ENCODE measurements at regions not wholly inside any gene's neighbourhood (a gene's known extent, or its start where the extent isn't known, plus 50 kb on each side); places are given as distances from the start of the nearest gene placed in this dataset.

- in situ Hi-C loops (cut with MboI; ENCODE audit: low sequenced_read_pairs in 4 of 4) = loop anchor here in 2 of 4 donors (25.0 kb wide), 1 partner anchor 437 kb away; no protein-coding TSS in a partner anchor
- intact Hi-C loops (cut with DNase I; ENCODE audit: low total_unique reads) = loop anchor here (10.0 kb wide), 1 partner anchor 195 kb away; no protein-coding TSS in a partner anchor
- H3K36me3 ChIP-seq = no peaks in the 10 kb centered on the region
- TF ChIP-seq CTCF (IDR thresholded peaks at IDR 0.05 in 4 of 5, conservative IDR thresholded peaks at IDR 0.05 in 1 of 5) (no peak), POLR2A (IDR thresholded peaks at IDR 0.05) (no peak)
- ATAC-seq (no peak), DNase-seq (no peak)
- H3K27me3 ChIP-seq = no peaks in the 10 kb centered on the region
- no peaks in the 10 kb centered on the region for H3K9me3 ChIP-seq
- H3K27ac ChIP-seq = no peak overlapping the region
- H3K4me1 ChIP-seq = no peaks in the 10 kb centered on the region
- no peak overlapping the region for H3K4me3 ChIP-seq
Measured at GRCh38 chr2:173599821-173600359, 245.2 kb downstream of the CDCA7 start.

DNA sequence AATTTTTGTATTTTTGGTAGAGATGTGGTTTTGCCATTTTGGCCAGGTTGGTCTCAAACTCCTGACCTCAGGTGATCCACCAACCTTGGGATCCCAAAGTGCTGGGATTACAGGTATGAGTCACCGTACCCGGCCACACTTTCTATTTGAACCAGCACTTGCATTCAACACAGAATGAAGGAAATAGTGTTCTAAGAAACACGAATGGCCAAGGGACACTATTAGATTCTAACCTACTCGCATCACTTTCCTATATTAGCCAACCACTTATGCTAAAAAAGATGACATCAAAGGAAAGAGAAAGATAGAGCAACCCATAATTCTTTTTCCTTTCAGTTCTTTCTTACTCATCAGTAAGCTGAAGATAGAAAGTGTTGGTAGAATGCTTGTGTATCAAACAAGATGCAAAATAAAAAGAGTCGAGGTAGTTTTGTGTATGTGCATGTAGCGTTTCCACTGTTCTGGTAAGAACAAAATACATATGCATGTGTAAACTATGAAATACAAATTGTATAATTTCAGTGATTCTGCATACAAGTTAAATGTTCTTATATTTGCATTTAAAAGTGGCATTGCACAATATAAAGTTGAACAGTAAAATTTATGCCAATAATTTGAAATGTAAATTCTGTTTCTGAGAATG is 247.6 kb downstream of the CDCA7 start:
- no peaks in the 10 kb centered on the region for H3K9me3 ChIP-seq
- no peak for ATAC-seq
- H3K27ac ChIP-seq = no peak overlapping the region
- TF ChIP-seq CTCF (IDR thresholded peaks at IDR 0.05 in 4 of 5, conservative IDR thresholded peaks at IDR 0.05 in 1 of 5) (no peak), POLR2A (IDR thresholded peaks at IDR 0.05) (no peak)
- in situ Hi-C loops (cut with MboI; ENCODE audit: low sequenced_read_pairs in 4 of 4) (no loop called here), intact Hi-C loops (cut with DNase I; ENCODE audit: low total_unique reads) (no loop called here)
- H3K4me3 ChIP-seq = no peak overlapping the region
- H3K36me3 ChIP-seq = no peaks in the 10 kb centered on the region
- no peaks in the 10 kb centered on the region for H3K4me1 ChIP-seq
- no peaks in the 10 kb centered on the region for H3K27me3 ChIP-seq
- no peak for DNase-seq

DNA sequence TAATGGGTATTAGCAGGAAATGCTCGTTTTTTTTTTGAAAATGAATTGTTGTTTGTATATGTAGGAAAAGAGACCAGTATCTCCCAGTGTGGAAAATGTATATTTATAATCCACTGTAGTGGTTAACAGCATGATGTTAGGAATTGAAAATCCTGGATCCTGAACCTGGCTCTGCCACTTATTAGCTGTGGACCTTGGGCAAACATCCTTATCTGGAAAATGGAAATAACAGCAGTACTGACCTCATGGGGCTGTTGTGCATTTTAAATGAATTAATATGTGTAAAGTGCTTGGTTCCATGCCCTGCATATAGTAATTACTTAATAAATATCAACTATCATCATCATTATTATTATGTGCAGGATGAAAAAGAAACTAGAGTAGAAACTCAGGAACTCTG is 251.3 kb downstream of the CDCA7 start:
- in situ Hi-C loops (cut with MboI; ENCODE audit: low sequenced_read_pairs in 4 of 4) = no loop called here
- DNase-seq = no peak

GRCh38 chr2:173606619-173607248 is 252.1 kb downstream of the CDCA7 start:
- H3K27ac ChIP-seq = no peak overlapping the region
- no peaks in the 10 kb centered on the region for H3K9me3 ChIP-seq
- no peak overlapping the region for H3K4me3 ChIP-seq
- no peaks in the 10 kb centered on the region for H3K36me3 ChIP-seq
- no peaks in the 10 kb centered on the region for H3K4me1 ChIP-seq
- in situ Hi-C loops (cut with MboI; ENCODE audit: low sequenced_read_pairs in 4 of 4) = no loop called here
- ATAC-seq = no peak
- intact Hi-C loops (cut with DNase I; ENCODE audit: low total_unique reads) = no loop called here
- no peaks in the 10 kb centered on the region for H3K27me3 ChIP-seq
- DNase-seq = no peak
- no peak for TF ChIP-seq CTCF (IDR thresholded peaks at IDR 0.05 in 4 of 5, conservative IDR thresholded peaks at IDR 0.05 in 1 of 5)
- TF ChIP-seq POLR2A (IDR thresholded peaks at IDR 0.05) = no peak

More for the DNA sequence above, 251.3 kb downstream of the CDCA7 start:
- H3K9me3 ChIP-seq = no peaks in the 10 kb centered on the region
- no peak overlapping the region for H3K27ac ChIP-seq
- no peaks in the 10 kb centered on the region for H3K36me3 ChIP-seq
- no peak for TF ChIP-seq POLR2A (IDR thresholded peaks at IDR 0.05)
- no peak for TF ChIP-seq CTCF (IDR thresholded peaks at IDR 0.05 in 4 of 5, conservative IDR thresholded peaks at IDR 0.05 in 1 of 5)
- intact Hi-C loops (cut with DNase I; ENCODE audit: low total_unique reads) = no loop called here
- H3K27me3 ChIP-seq = no peaks in the 10 kb centered on the region
- ATAC-seq = no peak
- no peaks in the 10 kb centered on the region for H3K4me1 ChIP-seq
- H3K4me3 ChIP-seq = no peak overlapping the region
